Upper lobe of left lung (tissue), 6 donors: ENCODE measurements at regions not wholly inside any gene's neighbourhood (a gene's known extent, or its start where the extent isn't known, plus 50 kb on each side); places are given as distances from the start of the nearest gene placed in this dataset.

Experiments used
- ATAC-seq, 2 donors: fragments of 200-7000 bp; cut with Tn5 transposase; one replicate each; pipeline ENCODE4 v1.9.1; 2022; ENCODE audit warnings: mild to moderate bottlenecking in 2 of 2, moderate library complexity in 2 of 2; ENCODE audit not compliant: low FRiP score in 2 of 2
- DNase-seq, 2 donors: peaks; one replicate each; pipeline ENCODE4 v3.0.0-alpha.2; 2019 to 2020
- H3K27ac ChIP-seq, 4 donors: fragments of 200-600 bp; sonication (generic); one replicate each; pipeline ENCODE4 v1.5.1; 2016 to 2019
- H3K27me3 ChIP-seq, 4 donors: fragments of 200-600 bp; sonication (generic); one replicate each; pipeline ENCODE4 v1.5.1; 2017 to 2019
- H3K36me3 ChIP-seq, 4 donors: fragments of 200-600 bp; sonication (generic); one replicate each; pipeline ENCODE4 v1.5.1; 2016 to 2019
- H3K4me1 ChIP-seq, 4 donors: fragments of 200-600 bp; sonication (generic); one replicate each; pipeline ENCODE4 v1.5.1; 2018 to 2019
- H3K4me3 ChIP-seq, 4 donors: fragments of 200-600 bp; sonication (generic); one replicate each; pipeline ENCODE4 v1.5.1; 2017 to 2019; ENCODE audit warnings: mild to moderate bottlenecking in 2 of 4, moderate library complexity in 1 of 4
- H3K9me3 ChIP-seq, 4 donors: fragments of 200-600 bp; sonication (generic); one replicate each; pipeline ENCODE4 v1.5.1; 2018 to 2019
- CTCF ChIP-seq, 6 experiments: fragments of 450-650 bp in 4 of 6; fragments of 200-600 bp in 2 of 6; sonication (generic) in 2 of 6; IDR thresholded peaks; one replicate each; pipeline ENCODE4 v1.5.1; 2016 to 2019; ENCODE audit warnings: antibody characterized with exemption in 6 of 6
- EP300 ChIP-seq, 4 donors: sonication (generic); formaldehyde crosslinking; IDR thresholded peaks; one replicate each; pipeline ENCODE4 v1.5.1; 2017; ENCODE audit warnings: antibody characterized with exemption in 4 of 4, control low read depth in 2 of 4
- POLR2A ChIP-seq, 4 donors: fragments of 450-650 bp; IDR thresholded peaks; one replicate each; pipeline ENCODE4 v1.5.1; 2016 to 2017; ENCODE audit warnings: antibody characterized with exemption in 4 of 4, mild to moderate bottlenecking in 2 of 4
- POLR2AphosphoS5 ChIP-seq, 2 donors: sonication (generic); formaldehyde crosslinking; IDR thresholded peaks; one replicate each; pipeline ENCODE4 v1.5.1; 2017; ENCODE audit warnings: antibody characterized with exemption in 2 of 2
- WGBS, 2 donors: methylation state at CpG; one replicate each; pipeline ENCODE4 v1.1.5; 2017 to 2018; 5-methylcytosine and 5-hydroxymethylcytosine counted together
- donor health status: DM: no; HTN: no; CAD: no; lungs with moderate emphysema.
- donor health status: DM: no; HTN: yes; CAD: no; lungs with severe emphysema.

- DNase-seq = no peak
- no peaks in the 10 kb centered on the region for H3K36me3 ChIP-seq
- H3K4me1 ChIP-seq = no peaks in the 10 kb centered on the region
- H3K27me3 ChIP-seq = no peaks in the 10 kb centered on the region
- 79 to 89% methylated on average over 5 of the region's 5 CpGs for WGBS, 2 donors
- H3K4me3 ChIP-seq = no peak overlapping the region
- no peaks in the 10 kb centered on the region for H3K9me3 ChIP-seq
- H3K27ac ChIP-seq = no peak overlapping the region
- TF ChIP-seq EP300 (IDR thresholded peaks at IDR 0.05) = no peak
- TF ChIP-seq POLR2A (IDR thresholded peaks at IDR 0.05) = no peak
- no peak for TF ChIP-seq POLR2AphosphoS5 (IDR thresholded peaks at IDR 0.05)
- TF ChIP-seq CTCF (IDR thresholded peaks at IDR 0.05) = no peak
- no peak for ATAC-seq
Measured at GRCh38 chr3:144554889-144555288, 583.3 kb downstream of the DIPK2A start.

- Histone ChIP-seq H3K27ac (no peak overlapping the region), H3K4me3 (no peak overlapping the region), H3K9me3 (no peaks in the 10 kb centered on the region), H3K36me3 (no peaks in the 10 kb centered on the region), H3K27me3 (no peaks in the 10 kb centered on the region), H3K4me1 (no peaks in the 10 kb centered on the region)
- DNase-seq = no peak
- ATAC-seq = no peak
- WGBS, 2 donors = 78 to 90% methylated on average over 3 of the region's 3 CpGs
- TF ChIP-seq POLR2AphosphoS5 (IDR thresholded peaks at IDR 0.05) (no peak), POLR2A (IDR thresholded peaks at IDR 0.05) (no peak), EP300 (IDR thresholded peaks at IDR 0.05) (no peak), CTCF (IDR thresholded peaks at IDR 0.05) (no peak)
Measured at GRCh38 chr3:144556392-144556791, 584.8 kb downstream of the DIPK2A start.

GRCh38 chr3:144557515-144557914, 585.9 kb downstream of the DIPK2A start:
- TF ChIP-seq CTCF (IDR thresholded peaks at IDR 0.05) = no peak
- TF ChIP-seq POLR2AphosphoS5 (IDR thresholded peaks at IDR 0.05) = no peak
- no peak for TF ChIP-seq POLR2A (IDR thresholded peaks at IDR 0.05)
- TF ChIP-seq EP300 (IDR thresholded peaks at IDR 0.05) = no peak
- 85 to 89% methylated on average over 2 of the region's 2 CpGs for WGBS, 2 donors
- no peaks in the 10 kb centered on the region for H3K9me3 ChIP-seq
- H3K27me3 ChIP-seq = no peaks in the 10 kb centered on the region
- no peaks in the 10 kb centered on the region for H3K4me1 ChIP-seq
- DNase-seq (no peak), ATAC-seq (no peak)
- no peaks in the 10 kb centered on the region for H3K36me3 ChIP-seq
- H3K4me3 ChIP-seq = no peak overlapping the region
- no peak overlapping the region for H3K27ac ChIP-seq

GRCh38 chr3:144564011-144564410, 592.4 kb downstream of the DIPK2A start:
- ATAC-seq (no peak), DNase-seq (no peak)
- no peaks in the 10 kb centered on the region for H3K27me3 ChIP-seq
- 71 to 79% methylated on average over 3 of the region's 3 CpGs for WGBS, 2 donors
- TF ChIP-seq EP300 (IDR thresholded peaks at IDR 0.05) (no peak), POLR2AphosphoS5 (IDR thresholded peaks at IDR 0.05) (no peak), POLR2A (IDR thresholded peaks at IDR 0.05) (no peak), CTCF (IDR thresholded peaks at IDR 0.05) (no peak)
- no peaks in the 10 kb centered on the region for H3K9me3 ChIP-seq
- no peak overlapping the region for H3K4me3 ChIP-seq
- no peak overlapping the region for H3K27ac ChIP-seq
- H3K4me1 ChIP-seq = no peaks in the 10 kb centered on the region
- no peaks in the 10 kb centered on the region for H3K36me3 ChIP-seq

- no peaks in the 10 kb centered on the region for H3K9me3 ChIP-seq
- H3K4me3 ChIP-seq = no peak overlapping the region
- no peaks in the 10 kb centered on the region for H3K4me1 ChIP-seq
- H3K27me3 ChIP-seq = no peaks in the 10 kb centered on the region
- no peak for TF ChIP-seq POLR2AphosphoS5 (IDR thresholded peaks at IDR 0.05)
- TF ChIP-seq POLR2A (IDR thresholded peaks at IDR 0.05) = no peak
- no peak for TF ChIP-seq CTCF (IDR thresholded peaks at IDR 0.05)
- no peak for TF ChIP-seq EP300 (IDR thresholded peaks at IDR 0.05)
- DNase-seq = no peak
- 89 to 94% methylated on average over 1 of the region's 1 CpG for WGBS, 2 donors
- no peak overlapping the region for H3K27ac ChIP-seq
- no peak for ATAC-seq
- H3K36me3 ChIP-seq = no peaks in the 10 kb centered on the region
Measured at GRCh38 chr3:144566320-144566719, 594.7 kb downstream of the DIPK2A start.
